ENCODE measurements at regions not wholly inside any gene's neighbourhood (a gene's known extent, or its start where the extent isn't known, plus 50 kb on each side); places are given as distances from the start of the nearest gene placed in this dataset.

DNA sequence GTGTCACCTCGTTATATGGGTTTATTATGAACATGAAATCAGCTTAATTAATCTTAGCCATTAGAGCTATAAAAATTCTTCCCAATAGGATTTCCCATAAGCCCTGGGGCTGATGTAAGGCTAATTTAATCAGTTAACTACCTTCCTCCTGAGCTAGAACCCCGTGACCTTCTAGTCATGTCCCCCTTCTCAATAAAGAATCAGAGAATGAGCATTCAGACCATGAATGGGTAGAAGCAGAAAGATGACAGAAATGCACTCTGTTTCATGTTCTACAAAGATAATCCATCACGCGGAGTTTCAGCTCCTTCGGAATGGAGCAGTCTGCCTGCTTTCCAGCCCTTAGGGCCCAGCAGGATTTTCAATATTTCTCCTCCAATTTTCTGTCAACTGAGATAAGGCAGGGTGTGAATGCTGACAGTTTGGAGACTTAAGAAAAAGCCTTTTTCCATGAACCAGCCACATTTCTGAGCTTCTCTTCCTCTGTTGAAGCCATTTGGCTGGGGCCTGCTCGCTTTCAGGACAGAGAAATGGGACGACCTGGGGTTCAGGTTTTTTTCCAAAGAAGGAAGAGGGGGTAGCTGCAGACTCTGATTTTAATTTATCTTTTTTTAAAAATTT is 211.0 kb downstream of the NEBL start:
- no peak overlapping the region for H3K27ac ChIP-seq (ENCODE audit: low read depth, low read length)
- H2AFZ ChIP-seq (ENCODE audit: low read length, unreplicated experiment), result no peak overlapping the region
- H3K4me3 ChIP-seq (ENCODE audit: low read depth, low read length), result no peak overlapping the region
- H3K4me1 ChIP-seq (ENCODE audit: control insufficient read depth, insufficient read depth, low read length, unreplicated experiment), result no peaks in the 10 kb centered on the region
- no peaks in the 10 kb centered on the region for H3K79me2 ChIP-seq (ENCODE audit: control insufficient read depth, insufficient read depth, low read length, unreplicated experiment)
- no peaks in the 10 kb centered on the region for H3K36me3 ChIP-seq (ENCODE audit: insufficient read depth, low read length)
- H3K27me3 ChIP-seq (ENCODE audit: insufficient read depth, low read length), result no peaks in the 10 kb centered on the region

DNA sequence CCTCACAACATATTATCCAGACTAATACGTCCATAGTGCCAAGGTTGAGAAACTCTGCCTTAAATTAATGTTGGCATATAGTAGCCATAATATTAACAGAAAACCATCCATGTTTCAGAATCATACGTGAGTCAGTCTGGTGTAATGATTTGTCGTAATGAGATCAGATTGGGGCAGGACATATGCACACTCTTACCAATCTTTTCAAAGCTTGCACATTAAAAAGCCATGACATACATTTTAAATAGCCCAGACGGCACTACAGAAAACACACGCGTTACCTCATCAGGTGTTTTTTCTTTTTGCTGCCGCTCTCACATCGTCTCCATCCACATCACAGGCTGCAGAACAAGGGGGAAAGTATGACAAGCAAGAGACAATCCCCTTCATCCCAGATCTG is 211.6 kb downstream of the NEBL start:
- no peak overlapping the region for H3K4me3 ChIP-seq (ENCODE audit: low read depth, low read length)
- H2AFZ ChIP-seq (ENCODE audit: low read length, unreplicated experiment), result no peak overlapping the region
- no peaks in the 10 kb centered on the region for H3K79me2 ChIP-seq (ENCODE audit: control insufficient read depth, insufficient read depth, low read length, unreplicated experiment)
- H3K27me3 ChIP-seq (ENCODE audit: insufficient read depth, low read length), result no peaks in the 10 kb centered on the region
- no peaks in the 10 kb centered on the region for H3K36me3 ChIP-seq (ENCODE audit: insufficient read depth, low read length)
- H3K27ac ChIP-seq (ENCODE audit: low read depth, low read length), result no peak overlapping the region
- H3K4me1 ChIP-seq (ENCODE audit: control insufficient read depth, insufficient read depth, low read length, unreplicated experiment), result no peaks in the 10 kb centered on the region

DNA sequence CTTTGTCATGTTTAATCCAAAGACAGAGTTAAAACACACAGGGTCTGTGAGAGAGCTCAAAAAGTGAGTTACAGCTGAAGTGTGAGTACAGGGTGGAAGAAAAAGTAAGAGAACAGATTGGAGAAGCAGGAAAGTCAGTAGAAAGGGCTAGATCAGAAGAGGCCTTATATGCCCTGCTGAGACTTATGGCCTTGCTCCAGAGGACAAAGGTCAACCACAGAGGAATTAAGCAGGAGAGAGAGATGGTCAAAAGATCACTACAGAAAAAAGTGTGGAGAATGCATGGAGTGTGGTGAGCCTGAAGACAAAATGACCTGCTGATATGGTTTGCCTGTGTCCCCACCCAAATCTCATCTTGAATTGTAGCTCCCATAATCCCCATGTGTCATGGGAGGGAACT is 213.8 kb downstream of the NEBL start:
- H2AFZ ChIP-seq (ENCODE audit: low read length, unreplicated experiment), result no peak overlapping the region
- H3K4me1 ChIP-seq (ENCODE audit: control insufficient read depth, insufficient read depth, low read length, unreplicated experiment), result no peaks in the 10 kb centered on the region
- H3K4me3 ChIP-seq (ENCODE audit: low read depth, low read length), result no peak overlapping the region
- H3K27me3 ChIP-seq (ENCODE audit: insufficient read depth, low read length), result no peaks in the 10 kb centered on the region
- H3K36me3 ChIP-seq (ENCODE audit: insufficient read depth, low read length), result no peaks in the 10 kb centered on the region
- H3K27ac ChIP-seq (ENCODE audit: low read depth, low read length), result no peak overlapping the region
- H3K79me2 ChIP-seq (ENCODE audit: control insufficient read depth, insufficient read depth, low read length, unreplicated experiment), result no peaks in the 10 kb centered on the region

DNA sequence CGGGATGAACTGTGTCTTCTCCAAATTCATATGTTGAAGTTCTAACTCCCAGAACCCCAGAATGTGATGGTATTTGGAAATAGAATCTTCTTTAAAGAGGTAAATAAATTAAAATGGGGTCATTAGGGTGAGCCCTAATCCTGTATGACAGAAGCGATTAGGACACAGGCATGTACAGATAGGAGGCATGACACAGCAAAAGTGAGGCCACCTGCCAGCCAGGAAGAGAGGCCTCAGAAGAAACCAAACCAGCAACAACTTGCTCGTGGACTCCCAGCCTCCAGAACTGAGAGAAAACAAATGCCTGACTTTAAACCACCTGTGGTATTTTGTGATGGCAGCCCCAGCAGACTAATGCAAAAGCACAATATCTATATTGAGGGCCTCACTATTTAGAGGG is 214.3 kb downstream of the NEBL start:
- no peak overlapping the region for H2AFZ ChIP-seq (ENCODE audit: low read length, unreplicated experiment)
- H3K27ac ChIP-seq (ENCODE audit: low read depth, low read length), result no peak overlapping the region
- no peaks in the 10 kb centered on the region for H3K36me3 ChIP-seq (ENCODE audit: insufficient read depth, low read length)
- H3K4me1 ChIP-seq (ENCODE audit: control insufficient read depth, insufficient read depth, low read length, unreplicated experiment), result no peaks in the 10 kb centered on the region
- no peaks in the 10 kb centered on the region for H3K79me2 ChIP-seq (ENCODE audit: control insufficient read depth, insufficient read depth, low read length, unreplicated experiment)
- H3K4me3 ChIP-seq (ENCODE audit: low read depth, low read length), result no peak overlapping the region
- no peaks in the 10 kb centered on the region for H3K27me3 ChIP-seq (ENCODE audit: insufficient read depth, low read length)

DNA sequence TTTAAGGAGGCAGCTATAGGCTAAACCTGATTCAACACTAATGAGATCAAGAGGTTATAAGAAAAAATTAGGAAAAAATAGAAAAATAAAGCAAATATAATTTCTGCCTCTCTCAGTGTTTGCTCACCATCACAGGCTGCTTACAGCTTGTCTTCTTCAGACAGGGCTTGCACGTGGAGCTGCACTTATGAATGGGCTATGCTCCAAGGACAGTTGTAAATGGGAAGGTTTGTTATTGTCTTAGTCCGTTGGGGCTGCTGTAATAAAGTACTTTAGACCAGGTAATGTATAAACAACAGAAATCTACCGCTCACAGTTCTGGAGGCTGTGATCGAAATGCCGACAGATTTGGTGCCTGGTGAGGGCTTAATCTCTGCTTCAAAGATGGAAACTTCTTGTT is 219.8 kb downstream of the NEBL start:
- H3K79me2 ChIP-seq (ENCODE audit: control insufficient read depth, insufficient read depth, low read length, unreplicated experiment), result no peaks in the 10 kb centered on the region
- H2AFZ ChIP-seq (ENCODE audit: low read length, unreplicated experiment), result no peak overlapping the region
- H3K36me3 ChIP-seq (ENCODE audit: insufficient read depth, low read length), result no peaks in the 10 kb centered on the region
- no peaks in the 10 kb centered on the region for H3K4me1 ChIP-seq (ENCODE audit: control insufficient read depth, insufficient read depth, low read length, unreplicated experiment)
- no peak overlapping the region for H3K4me3 ChIP-seq (ENCODE audit: low read depth, low read length)
- no peaks in the 10 kb centered on the region for H3K27me3 ChIP-seq (ENCODE audit: insufficient read depth, low read length)
- no peak overlapping the region for H3K27ac ChIP-seq (ENCODE audit: low read depth, low read length)

DNA sequence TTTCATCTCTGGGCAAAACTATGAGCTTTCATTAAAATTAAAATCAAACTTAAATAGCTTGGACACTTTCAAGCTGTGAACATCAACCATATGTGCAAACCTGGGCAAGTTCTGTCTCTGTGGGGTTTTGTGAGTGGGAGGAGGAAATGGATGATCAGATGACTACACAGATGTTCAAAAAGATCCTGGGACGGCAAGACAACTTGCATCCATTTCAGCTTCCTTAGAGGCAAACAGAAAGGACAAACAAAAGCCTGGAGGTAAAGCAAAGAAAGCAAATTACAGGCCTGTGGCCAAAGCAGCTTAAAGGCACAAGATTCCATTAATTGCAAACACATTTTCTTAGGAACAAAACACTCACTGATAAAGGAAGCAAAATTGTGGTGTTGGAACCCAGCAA is 222.2 kb downstream of the NEBL start:
- H3K4me3 ChIP-seq (ENCODE audit: low read depth, low read length), result no peak overlapping the region
- no peaks in the 10 kb centered on the region for H3K27me3 ChIP-seq (ENCODE audit: insufficient read depth, low read length)
- no peaks in the 10 kb centered on the region for H3K79me2 ChIP-seq (ENCODE audit: control insufficient read depth, insufficient read depth, low read length, unreplicated experiment)
- H2AFZ ChIP-seq (ENCODE audit: low read length, unreplicated experiment), result no peak overlapping the region
- H3K27ac ChIP-seq (ENCODE audit: low read depth, low read length), result no peak overlapping the region
- H3K36me3 ChIP-seq (ENCODE audit: insufficient read depth, low read length), result no peaks in the 10 kb centered on the region
- no peaks in the 10 kb centered on the region for H3K4me1 ChIP-seq (ENCODE audit: control insufficient read depth, insufficient read depth, low read length, unreplicated experiment)

DNA sequence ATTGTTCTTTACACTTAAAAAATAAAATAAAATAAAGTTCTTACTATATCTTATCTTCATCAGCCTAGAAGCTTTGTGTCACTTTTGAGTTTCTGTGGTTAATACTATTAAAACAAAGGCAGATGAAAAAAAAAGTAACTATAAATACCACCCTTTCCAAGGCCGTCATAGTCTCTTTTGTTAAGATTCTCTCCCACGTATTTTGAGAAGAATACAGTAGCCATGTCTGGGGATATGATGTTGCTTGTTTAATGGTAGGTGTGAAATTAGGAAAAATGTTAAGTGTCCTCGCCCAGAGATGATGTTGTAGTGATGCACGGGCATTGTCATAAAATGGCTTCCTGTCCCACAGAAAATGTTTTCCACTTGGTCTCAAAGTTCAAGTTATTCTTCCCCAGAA is 223.9 kb downstream of the NEBL start:
- no peaks in the 10 kb centered on the region for H3K79me2 ChIP-seq (ENCODE audit: control insufficient read depth, insufficient read depth, low read length, unreplicated experiment)
- H3K4me1 ChIP-seq (ENCODE audit: control insufficient read depth, insufficient read depth, low read length, unreplicated experiment), result no peaks in the 10 kb centered on the region
- no peaks in the 10 kb centered on the region for H3K27me3 ChIP-seq (ENCODE audit: insufficient read depth, low read length)
- H2AFZ ChIP-seq (ENCODE audit: low read length, unreplicated experiment), result no peak overlapping the region
- H3K27ac ChIP-seq (ENCODE audit: low read depth, low read length), result no peak overlapping the region
- H3K36me3 ChIP-seq (ENCODE audit: insufficient read depth, low read length), result no peaks in the 10 kb centered on the region
- H3K4me3 ChIP-seq (ENCODE audit: low read depth, low read length), result no peak overlapping the region

DNA sequence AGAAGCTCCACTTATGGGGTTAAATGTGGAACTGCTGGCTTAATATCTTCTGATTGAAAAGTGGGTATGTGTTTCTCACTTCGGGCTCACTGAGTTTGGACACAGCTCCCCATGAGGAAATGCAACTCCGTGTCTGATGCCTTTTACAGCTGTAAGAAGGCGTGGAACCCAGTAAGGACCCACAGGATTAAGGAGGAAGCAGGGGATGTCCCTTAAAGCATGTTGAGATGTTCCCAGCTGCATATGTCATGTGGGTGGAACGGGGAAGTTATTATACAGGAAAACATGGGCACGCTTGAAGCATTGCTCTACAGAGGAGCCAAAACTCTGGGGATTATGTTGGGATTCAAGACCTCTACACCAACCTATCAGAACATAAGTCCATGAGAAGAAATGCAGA is 224.4 kb downstream of the NEBL start:
- Histone ChIP-seq H3K4me3 (ENCODE audit: low read depth, low read length) (no peak overlapping the region), H3K27me3 (ENCODE audit: insufficient read depth, low read length) (no peaks in the 10 kb centered on the region), H3K79me2 (ENCODE audit: control insufficient read depth, insufficient read depth, low read length, unreplicated experiment) (no peaks in the 10 kb centered on the region), H3K27ac (ENCODE audit: low read depth, low read length) (no peak overlapping the region), H3K4me1 (ENCODE audit: control insufficient read depth, insufficient read depth, low read length, unreplicated experiment) (no peaks in the 10 kb centered on the region), H3K36me3 (ENCODE audit: insufficient read depth, low read length) (no peaks in the 10 kb centered on the region), H2AFZ (ENCODE audit: low read length, unreplicated experiment) (no peak overlapping the region)

DNA sequence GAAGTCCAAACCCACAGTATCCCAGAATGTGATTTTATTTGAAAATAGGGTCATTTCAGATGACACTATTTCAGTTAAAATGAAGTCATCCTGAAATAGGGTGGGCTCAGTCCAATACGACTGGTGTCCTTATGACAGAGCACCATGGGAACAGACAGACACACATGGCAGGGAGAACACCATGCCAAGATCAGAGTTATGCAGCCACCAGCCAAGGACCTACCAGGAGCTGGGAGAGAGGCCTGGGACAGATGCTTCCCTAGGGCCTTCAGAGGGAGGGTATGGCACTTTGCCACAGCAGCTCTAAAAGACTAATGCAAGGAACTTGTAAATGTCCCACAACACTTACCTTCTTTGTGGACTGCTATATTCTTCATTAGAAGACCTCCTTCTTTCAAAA is 226.5 kb downstream of the NEBL start:
- Histone ChIP-seq H3K27ac (ENCODE audit: low read depth, low read length) (no peak overlapping the region), H3K4me3 (ENCODE audit: low read depth, low read length) (no peak overlapping the region), H3K4me1 (ENCODE audit: control insufficient read depth, insufficient read depth, low read length, unreplicated experiment) (no peaks in the 10 kb centered on the region), H3K36me3 (ENCODE audit: insufficient read depth, low read length) (no peaks in the 10 kb centered on the region), H3K27me3 (ENCODE audit: insufficient read depth, low read length) (no peaks in the 10 kb centered on the region), H2AFZ (ENCODE audit: low read length, unreplicated experiment) (no peak overlapping the region), H3K79me2 (ENCODE audit: control insufficient read depth, insufficient read depth, low read length, unreplicated experiment) (no peaks in the 10 kb centered on the region)

DNA sequence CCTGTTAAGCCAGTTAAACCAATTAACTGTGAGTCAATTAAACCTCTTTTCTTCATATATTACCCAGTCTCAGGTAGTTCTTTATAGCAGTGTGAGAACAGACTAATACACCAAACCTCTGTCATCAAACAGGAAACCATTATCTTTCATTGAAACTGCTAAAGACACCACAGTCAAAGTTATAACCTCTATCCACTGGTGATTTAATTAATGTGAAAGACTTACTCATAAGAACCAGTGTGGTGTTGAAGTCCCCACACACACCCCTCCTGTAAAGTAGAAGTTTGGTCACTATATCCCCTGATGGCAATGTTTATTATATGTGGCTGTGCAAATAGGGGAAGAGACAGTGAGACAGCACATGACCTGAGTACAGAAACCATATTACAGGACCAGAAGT is 228.1 kb downstream of the NEBL start:
- Histone ChIP-seq H3K4me3 (ENCODE audit: low read depth, low read length) (no peak overlapping the region), H3K27ac (ENCODE audit: low read depth, low read length) (no peak overlapping the region), H2AFZ (ENCODE audit: low read length, unreplicated experiment) (no peak overlapping the region), H3K79me2 (ENCODE audit: control insufficient read depth, insufficient read depth, low read length, unreplicated experiment) (no peaks in the 10 kb centered on the region), H3K36me3 (ENCODE audit: insufficient read depth, low read length) (no peaks in the 10 kb centered on the region), H3K27me3 (ENCODE audit: insufficient read depth, low read length) (no peaks in the 10 kb centered on the region), H3K4me1 (ENCODE audit: control insufficient read depth, insufficient read depth, low read length, unreplicated experiment) (no peaks in the 10 kb centered on the region)

DNA sequence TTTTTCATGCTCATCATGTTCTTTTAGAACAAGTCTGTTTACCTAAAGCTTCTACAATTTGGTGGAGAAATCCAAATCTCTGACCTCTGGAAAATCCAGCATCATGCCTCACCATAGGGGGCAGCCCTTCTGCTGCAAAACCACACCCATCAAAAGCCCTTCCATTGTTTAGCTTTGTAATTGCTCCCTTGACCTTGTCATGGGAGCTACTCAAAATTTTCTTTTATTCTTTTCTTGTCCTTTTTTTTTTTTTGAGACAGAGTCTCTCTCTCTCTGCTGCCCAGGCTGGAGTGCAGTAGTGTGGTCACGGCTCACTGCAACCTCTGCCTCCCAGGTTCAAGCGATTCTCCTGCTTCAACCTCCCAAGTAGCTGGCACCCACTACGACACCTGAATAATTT is 234.4 kb downstream of the NEBL start:
- H3K27ac ChIP-seq (ENCODE audit: low read depth, low read length), result no peak overlapping the region
- no peaks in the 10 kb centered on the region for H3K36me3 ChIP-seq (ENCODE audit: insufficient read depth, low read length)
- no peaks in the 10 kb centered on the region for H3K4me1 ChIP-seq (ENCODE audit: control insufficient read depth, insufficient read depth, low read length, unreplicated experiment)
- no peak overlapping the region for H2AFZ ChIP-seq (ENCODE audit: low read length, unreplicated experiment)
- H3K4me3 ChIP-seq (ENCODE audit: low read depth, low read length), result no peak overlapping the region
- H3K79me2 ChIP-seq (ENCODE audit: control insufficient read depth, insufficient read depth, low read length, unreplicated experiment), result no peaks in the 10 kb centered on the region
- no peaks in the 10 kb centered on the region for H3K27me3 ChIP-seq (ENCODE audit: insufficient read depth, low read length)

Measured in ACC112 (cell line).